ENCODE measurements at regions not wholly inside any gene's neighbourhood (a gene's known extent, or its start where the extent isn't known, plus 50 kb on each side); places are given as distances from the start of the nearest gene placed in this dataset.

DNA sequence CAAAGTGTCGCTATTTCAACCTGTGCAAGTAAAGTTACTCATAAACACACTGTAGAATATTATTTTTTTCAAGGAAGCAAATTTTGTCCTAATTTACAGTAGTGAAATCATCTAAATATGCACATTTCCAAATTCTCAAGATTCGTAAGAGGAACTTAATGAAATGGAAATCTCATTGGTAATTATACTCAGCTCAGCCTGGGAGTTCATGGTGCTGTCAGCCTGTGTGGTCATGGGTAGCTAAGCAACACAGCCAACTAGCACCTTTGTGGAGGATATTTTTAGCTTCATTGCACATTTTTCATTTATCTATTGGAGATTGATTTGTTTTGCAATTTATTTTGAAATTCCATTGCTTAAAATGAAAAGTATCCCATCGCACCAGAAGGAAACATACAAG, 975.7 kb upstream of the ZEB2 start:
- H3K27ac Mint-ChIP-seq: no peak overlapping the region
- peaks cover 15% of the 10 kb centered on the region for H3K9me3 Mint-ChIP-seq (ENCODE audit: low read depth)
- no peak overlapping the region for H3K4me3 Mint-ChIP-seq (ENCODE audit: low read depth)
- H3K27me3 Mint-ChIP-seq: peaks cover 16% of the 10 kb centered on the region
- no peak for DNase-seq (ENCODE audit: low spot score, unreplicated experiment)
- H3K4me1 Mint-ChIP-seq (ENCODE audit: low read depth): peaks cover 20% of the 10 kb centered on the region
- no peaks in the 10 kb centered on the region for H3K36me3 Mint-ChIP-seq (ENCODE audit: insufficient read depth)
- TF ChIP-seq, protein P1, sequence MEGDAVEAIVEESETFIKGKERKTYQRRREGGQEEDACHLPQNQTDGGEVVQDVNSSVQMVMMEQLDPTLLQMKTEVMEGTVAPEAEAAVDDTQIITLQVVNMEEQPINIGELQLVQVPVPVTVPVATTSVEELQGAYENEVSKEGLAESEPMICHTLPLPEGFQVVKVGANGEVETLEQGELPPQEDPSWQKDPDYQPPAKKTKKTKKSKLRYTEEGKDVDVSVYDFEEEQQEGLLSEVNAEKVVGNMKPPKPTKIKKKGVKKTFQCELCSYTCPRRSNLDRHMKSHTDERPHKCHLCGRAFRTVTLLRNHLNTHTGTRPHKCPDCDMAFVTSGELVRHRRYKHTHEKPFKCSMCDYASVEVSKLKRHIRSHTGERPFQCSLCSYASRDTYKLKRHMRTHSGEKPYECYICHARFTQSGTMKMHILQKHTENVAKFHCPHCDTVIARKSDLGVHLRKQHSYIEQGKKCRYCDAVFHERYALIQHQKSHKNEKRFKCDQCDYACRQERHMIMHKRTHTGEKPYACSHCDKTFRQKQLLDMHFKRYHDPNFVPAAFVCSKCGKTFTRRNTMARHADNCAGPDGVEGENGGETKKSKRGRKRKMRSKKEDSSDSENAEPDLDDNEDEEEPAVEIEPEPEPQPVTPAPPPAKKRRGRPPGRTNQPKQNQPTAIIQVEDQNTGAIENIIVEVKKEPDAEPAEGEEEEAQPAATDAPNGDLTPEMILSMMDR (IDR thresholded peaks at IDR 0.05; ENCODE audit: unreplicated experiment): no peak

DNA sequence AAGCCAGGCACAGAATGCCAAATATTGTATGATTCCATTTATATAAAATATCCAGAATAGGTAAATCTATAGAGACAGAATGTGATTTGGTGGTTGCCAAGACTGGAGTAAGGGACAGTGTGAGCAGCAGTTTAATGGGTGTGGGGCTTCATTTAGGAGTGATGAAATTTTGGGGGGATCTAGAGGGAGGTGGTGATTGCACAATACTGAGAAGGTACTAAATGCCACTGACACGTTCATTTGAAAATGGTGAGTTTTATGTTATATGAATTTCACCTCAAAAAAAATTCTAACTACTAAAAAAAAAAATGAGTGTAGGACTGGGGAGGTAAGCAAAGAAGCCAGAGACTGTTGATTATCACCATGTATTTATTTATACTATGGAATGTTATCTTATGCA, 974.5 kb upstream of the ZEB2 start:
- Mint-ChIP-seq H3K27me3 (peaks cover 7% of the 10 kb centered on the region), H3K27ac (no peak overlapping the region), H3K9me3 (ENCODE audit: low read depth) (peaks cover 15% of the 10 kb centered on the region)

DNA sequence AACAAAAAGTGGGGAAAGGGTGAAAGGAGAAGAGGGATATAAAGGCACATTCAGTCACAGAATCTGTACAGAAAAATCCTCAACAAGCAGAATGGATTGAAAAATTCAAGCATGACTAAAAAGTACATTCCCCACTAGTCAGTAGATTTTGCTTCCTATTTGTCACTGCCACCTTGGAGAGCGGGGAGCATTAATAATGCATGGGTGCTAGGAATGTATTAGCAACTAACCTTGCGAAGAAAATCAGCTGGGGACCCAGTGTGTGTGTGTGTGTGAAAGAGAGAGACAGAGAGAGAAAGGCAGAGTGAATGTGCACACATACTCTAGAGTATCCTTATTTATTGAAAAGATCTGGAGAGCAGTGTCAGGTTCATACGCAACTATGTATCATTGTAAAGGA, 968.7 kb upstream of the ZEB2 start:
- Mint-ChIP-seq H3K9me3 (ENCODE audit: low read depth) (peaks cover 15% of the 10 kb centered on the region), H3K27ac (no peak overlapping the region), H3K4me1 (ENCODE audit: low read depth) (no peaks in the 10 kb centered on the region), H3K27me3 (peaks cover 9% of the 10 kb centered on the region), H3K4me3 (ENCODE audit: low read depth) (no peak overlapping the region), H3K36me3 (ENCODE audit: insufficient read depth) (no peaks in the 10 kb centered on the region)
- TF ChIP-seq, protein P1 (IDR thresholded peaks at IDR 0.05; ENCODE audit: unreplicated experiment): no peak
- no peak for DNase-seq (ENCODE audit: low spot score, unreplicated experiment)

More for the DNA sequence above, 974.5 kb upstream of the ZEB2 start:
- DNase-seq (ENCODE audit: low spot score, unreplicated experiment): no peak
- Mint-ChIP-seq H3K4me1 (ENCODE audit: low read depth) (peaks cover 20% of the 10 kb centered on the region), H3K4me3 (ENCODE audit: low read depth) (no peak overlapping the region), H3K36me3 (ENCODE audit: insufficient read depth) (no peaks in the 10 kb centered on the region)
- TF ChIP-seq, protein P1 (IDR thresholded peaks at IDR 0.05; ENCODE audit: unreplicated experiment): no peak

DNA sequence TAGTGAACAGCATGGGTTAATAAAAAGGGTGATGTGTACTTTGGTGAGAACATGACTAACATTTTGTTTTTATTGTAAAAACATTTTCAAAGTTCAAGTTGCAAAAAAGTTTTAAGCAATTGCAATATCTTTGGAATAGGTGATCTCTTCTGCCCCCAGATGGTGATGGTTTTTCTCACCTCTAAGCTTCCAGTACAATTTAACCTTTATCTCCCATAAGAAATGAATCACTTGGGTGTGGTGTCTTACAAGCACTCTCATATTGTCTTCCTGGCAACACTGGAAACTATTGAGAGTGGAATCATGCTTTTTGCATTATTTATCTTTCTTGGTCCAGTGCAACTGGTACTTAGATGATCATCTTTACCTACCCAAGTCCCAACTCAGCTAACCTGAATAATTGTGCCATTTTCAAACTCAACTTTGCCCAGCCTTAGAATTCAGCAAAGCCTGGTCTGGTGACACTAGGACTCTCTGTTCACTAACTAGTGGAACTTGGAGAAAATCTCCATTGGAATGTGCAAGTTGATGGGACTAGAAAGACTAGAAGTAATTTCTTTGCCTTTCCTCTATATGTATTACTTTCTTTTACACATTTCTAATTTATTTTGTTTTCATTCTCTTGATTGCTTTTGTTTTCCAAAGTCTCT, 964.7 kb upstream of the ZEB2 start:
- H3K36me3 Mint-ChIP-seq (ENCODE audit: insufficient read depth): no peaks in the 10 kb centered on the region
- no peak for DNase-seq (ENCODE audit: low spot score, unreplicated experiment)
- no peak overlapping the region for H3K4me3 Mint-ChIP-seq (ENCODE audit: low read depth)
- TF ChIP-seq, protein P1 (IDR thresholded peaks at IDR 0.05; ENCODE audit: unreplicated experiment): no peak
- no peaks in the 10 kb centered on the region for H3K9me3 Mint-ChIP-seq (ENCODE audit: low read depth)
- peaks cover 9% of the 10 kb centered on the region for H3K27me3 Mint-ChIP-seq
- no peaks in the 10 kb centered on the region for H3K4me1 Mint-ChIP-seq (ENCODE audit: low read depth)
- H3K27ac Mint-ChIP-seq: no peak overlapping the region

DNA sequence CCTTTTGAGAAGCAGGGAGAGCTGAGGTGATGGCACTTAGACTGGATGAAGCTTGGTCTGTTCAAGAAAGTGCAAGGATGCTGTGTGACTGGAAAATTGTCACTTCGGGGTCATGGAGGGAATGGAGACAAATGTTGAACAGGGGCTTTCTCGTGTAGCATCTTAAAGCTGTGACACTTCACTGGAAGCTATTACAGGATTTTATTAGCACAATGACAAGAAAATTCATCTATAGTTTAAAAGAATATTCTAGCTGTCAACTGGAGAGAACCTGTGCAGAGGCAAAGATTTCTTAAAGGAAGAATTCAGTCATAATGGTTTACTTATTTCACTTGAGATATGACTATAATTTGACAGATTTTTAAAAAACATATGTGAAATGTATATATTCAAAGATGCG, 963.9 kb upstream of the ZEB2 start:
- Mint-ChIP-seq H3K27ac (no peak overlapping the region), H3K27me3 (peaks cover 9% of the 10 kb centered on the region), H3K9me3 (ENCODE audit: low read depth) (no peaks in the 10 kb centered on the region), H3K4me1 (ENCODE audit: low read depth) (no peaks in the 10 kb centered on the region), H3K4me3 (ENCODE audit: low read depth) (no peak overlapping the region), H3K36me3 (ENCODE audit: insufficient read depth) (no peaks in the 10 kb centered on the region)
- no peak for DNase-seq (ENCODE audit: low spot score, unreplicated experiment)
- TF ChIP-seq, protein P1 (IDR thresholded peaks at IDR 0.05; ENCODE audit: unreplicated experiment): no peak

Measured in progenitor cell of endocrine pancreas (in vitro differentiated cells).